ENCODE measurements at regions not wholly inside any gene's neighbourhood (a gene's known extent, or its start where the extent isn't known, plus 50 kb on each side); places are given as distances from the start of the nearest gene placed in this dataset.

- no peak overlapping the region for H3K4me3 ChIP-seq
- no peaks in the 10 kb centered on the region for H3K4me1 ChIP-seq
- no peaks in the 10 kb centered on the region for H3K9me3 ChIP-seq
- H3K27me3 ChIP-seq: no peaks in the 10 kb centered on the region
- H3K36me3 ChIP-seq: no peaks in the 10 kb centered on the region
- DNase-seq: no peak
- TF ChIP-seq CTCF (IDR thresholded peaks at IDR 0.05): no peak
- no peak for TF ChIP-seq POLR2A (IDR thresholded peaks at IDR 0.05)
- no peak overlapping the region for H3K27ac ChIP-seq
Observed at GRCh38 chr6:145137425-145137824, 597.9 kb downstream of the EPM2A start.

- Histone ChIP-seq H3K4me3 (no peak overlapping the region), H3K4me1 (no peaks in the 10 kb centered on the region), H3K36me3 (no peaks in the 10 kb centered on the region), H3K9me3 (no peaks in the 10 kb centered on the region), H3K27ac (no peak overlapping the region), H3K27me3 (no peaks in the 10 kb centered on the region)
- TF ChIP-seq CTCF (IDR thresholded peaks at IDR 0.05) (no peak), POLR2A (IDR thresholded peaks at IDR 0.05) (no peak)
- DNase-seq: no peak
Observed at GRCh38 chr6:145138469-145139139, 596.7 kb downstream of the EPM2A start.

GRCh38 chr6:145139140-145139850 lies 596.0 kb downstream of the EPM2A start:
- H3K27me3 ChIP-seq: no peaks in the 10 kb centered on the region
- no peak overlapping the region for H3K27ac ChIP-seq
- TF ChIP-seq POLR2A (IDR thresholded peaks at IDR 0.05): no peak
- no peak for TF ChIP-seq CTCF (IDR thresholded peaks at IDR 0.05)
- no peak for DNase-seq
- H3K9me3 ChIP-seq: no peaks in the 10 kb centered on the region
- no peak overlapping the region for H3K4me3 ChIP-seq
- H3K4me1 ChIP-seq: no peaks in the 10 kb centered on the region
- no peaks in the 10 kb centered on the region for H3K36me3 ChIP-seq

GRCh38 chr6:145139895-145140294 lies 595.4 kb downstream of the EPM2A start:
- no peak overlapping the region for H3K27ac ChIP-seq
- no peak overlapping the region for H3K4me3 ChIP-seq
- no peaks in the 10 kb centered on the region for H3K9me3 ChIP-seq
- no peaks in the 10 kb centered on the region for H3K36me3 ChIP-seq
- DNase-seq: no peak
- TF ChIP-seq CTCF (IDR thresholded peaks at IDR 0.05) (no peak), POLR2A (IDR thresholded peaks at IDR 0.05) (no peak)
- H3K4me1 ChIP-seq: no peaks in the 10 kb centered on the region
- no peaks in the 10 kb centered on the region for H3K27me3 ChIP-seq

- H3K9me3 ChIP-seq: no peaks in the 10 kb centered on the region
- DNase-seq: no peak
- no peaks in the 10 kb centered on the region for H3K27me3 ChIP-seq
- H3K4me1 ChIP-seq: no peaks in the 10 kb centered on the region
- H3K27ac ChIP-seq: no peak overlapping the region
- H3K36me3 ChIP-seq: no peaks in the 10 kb centered on the region
- TF ChIP-seq POLR2A (IDR thresholded peaks at IDR 0.05) (no peak), CTCF (IDR thresholded peaks at IDR 0.05) (no peak)
- H3K4me3 ChIP-seq: no peak overlapping the region
Observed at GRCh38 chr6:145141572-145141971, 593.7 kb downstream of the EPM2A start.

All from Peyer's patch (tissue), 4 donors.